Skeletal muscle tissue (tissue), 3 donors: ENCODE measurements at regions not wholly inside any gene's neighbourhood (a gene's known extent, or its start where the extent isn't known, plus 50 kb on each side); places are given as distances from the start of the nearest gene placed in this dataset.

ENCODE experiments used
- H3K27ac ChIP-seq: one replicate; pipeline ENCODE4 v1.7.0; 2013; ENCODE audit warnings: mild to moderate bottlenecking, low read depth, low read length, inconsistent platforms
- H3K27me3 ChIP-seq, 3 donors: one replicate each; pipeline ENCODE4 v1.7.0; 2013; ENCODE audit warnings: low read length in 3 of 3; ENCODE audit not compliant: control insufficient read depth in 3 of 3, insufficient read depth in 3 of 3
- H3K36me3 ChIP-seq, 3 donors: one replicate each; pipeline ENCODE4 v1.7.0; 2013; ENCODE audit warnings: low read length in 3 of 3; ENCODE audit not compliant: control insufficient read depth in 3 of 3, insufficient read depth in 3 of 3
- H3K4me1 ChIP-seq, 3 donors: one replicate each; pipeline ENCODE4 v1.7.0; 2013; ENCODE audit warnings: low read length in 3 of 3, mild to moderate bottlenecking in 3 of 3; ENCODE audit not compliant: control insufficient read depth in 3 of 3, insufficient read depth in 3 of 3
- H3K4me3 ChIP-seq, 3 donors: one replicate each; pipeline ENCODE4 v1.7.0; 2013; ENCODE audit warnings: low read length in 3 of 3
- H3K9ac ChIP-seq, 3 donors: one replicate each; pipeline ENCODE4 v1.7.0; 2013; ENCODE audit warnings: low read length in 3 of 3, mild to moderate bottlenecking in 3 of 3, moderate library complexity in 2 of 3, low read depth in 1 of 3
- H3K9me3 ChIP-seq, 3 donors: one replicate each; pipeline ENCODE4 v1.7.0; 2013; ENCODE audit warnings: low read length in 3 of 3; ENCODE audit not compliant: control insufficient read depth in 3 of 3
- donor health status: Osteomylitis.

- no peak overlapping the region for H3K27ac ChIP-seq
- no peaks in the 10 kb centered on the region for H3K27me3 ChIP-seq
- H3K9ac ChIP-seq = no peak overlapping the region
- H3K9me3 ChIP-seq = no peaks in the 10 kb centered on the region
- H3K36me3 ChIP-seq = no peaks in the 10 kb centered on the region
- H3K4me1 ChIP-seq = no peaks in the 10 kb centered on the region
- no peak overlapping the region for H3K4me3 ChIP-seq
These were observed 148.7 kb upstream of the CTSO start for GRCh38 chr4:156102411-156102810.

GRCh38 chr4:156101571-156101970 is 147.9 kb upstream of the CTSO start:
- no peak overlapping the region for H3K27ac ChIP-seq
- H3K4me3 ChIP-seq = no peak overlapping the region
- no peaks in the 10 kb centered on the region for H3K27me3 ChIP-seq
- H3K36me3 ChIP-seq = no peaks in the 10 kb centered on the region
- no peaks in the 10 kb centered on the region for H3K4me1 ChIP-seq
- no peak overlapping the region for H3K9ac ChIP-seq
- H3K9me3 ChIP-seq = no peaks in the 10 kb centered on the region

GRCh38 chr4:156100651-156101050 is 147.0 kb upstream of the CTSO start:
- no peaks in the 10 kb centered on the region for H3K4me1 ChIP-seq
- H3K4me3 ChIP-seq = no peak overlapping the region
- H3K9me3 ChIP-seq = no peaks in the 10 kb centered on the region
- H3K27me3 ChIP-seq = no peaks in the 10 kb centered on the region
- H3K9ac ChIP-seq = no peak overlapping the region
- no peaks in the 10 kb centered on the region for H3K36me3 ChIP-seq
- no peak overlapping the region for H3K27ac ChIP-seq

- Histone ChIP-seq H3K27me3 (no peaks in the 10 kb centered on the region), H3K27ac (no peak overlapping the region), H3K36me3 (no peaks in the 10 kb centered on the region), H3K9me3 (no peaks in the 10 kb centered on the region), H3K4me1 (no peaks in the 10 kb centered on the region), H3K9ac (no peak overlapping the region), H3K4me3 (no peak overlapping the region)
These were observed 145.1 kb upstream of the CTSO start for GRCh38 chr4:156098805-156099204.

GRCh38 chr4:156085100-156085499 is 131.4 kb upstream of the CTSO start:
- Histone ChIP-seq H3K4me3 (no peak overlapping the region), H3K27ac (no peak overlapping the region), H3K4me1 (no peaks in the 10 kb centered on the region), H3K36me3 (no peaks in the 10 kb centered on the region), H3K9ac (no peak overlapping the region), H3K27me3 (no peaks in the 10 kb centered on the region), H3K9me3 (no peaks in the 10 kb centered on the region)

GRCh38 chr4:156084373-156084772 is 130.7 kb upstream of the CTSO start:
- H3K27me3 ChIP-seq = no peaks in the 10 kb centered on the region
- H3K4me1 ChIP-seq = no peaks in the 10 kb centered on the region
- no peaks in the 10 kb centered on the region for H3K36me3 ChIP-seq
- no peak overlapping the region for H3K9ac ChIP-seq
- no peak overlapping the region for H3K27ac ChIP-seq
- no peak overlapping the region for H3K4me3 ChIP-seq
- no peaks in the 10 kb centered on the region for H3K9me3 ChIP-seq

GRCh38 chr4:156073976-156074375 is 120.3 kb upstream of the CTSO start:
- H3K27me3 ChIP-seq = no peaks in the 10 kb centered on the region
- H3K9me3 ChIP-seq = peaks cover 0 to 4% (median 3%) of the 10 kb centered on the region in 3 donors
- H3K36me3 ChIP-seq = no peaks in the 10 kb centered on the region
- H3K4me1 ChIP-seq = no peaks in the 10 kb centered on the region
- H3K4me3 ChIP-seq = no peak overlapping the region
- no peak overlapping the region for H3K27ac ChIP-seq
- no peak overlapping the region for H3K9ac ChIP-seq

GRCh38 chr4:156060661-156061060 is 107.0 kb upstream of the CTSO start:
- Histone ChIP-seq H3K4me1 (no peaks in the 10 kb centered on the region), H3K4me3 (no peak overlapping the region), H3K9ac (no peak overlapping the region), H3K27me3 (no peaks in the 10 kb centered on the region), H3K36me3 (no peaks in the 10 kb centered on the region), H3K27ac (no peak overlapping the region), H3K9me3 (no peaks in the 10 kb centered on the region)

GRCh38 chr4:156053174-156053573 is 99.5 kb upstream of the CTSO start:
- H3K27me3 ChIP-seq = no peaks in the 10 kb centered on the region
- H3K4me3 ChIP-seq = no peak overlapping the region
- H3K27ac ChIP-seq = no peak overlapping the region
- no peaks in the 10 kb centered on the region for H3K4me1 ChIP-seq
- no peak overlapping the region for H3K9ac ChIP-seq
- H3K36me3 ChIP-seq = no peaks in the 10 kb centered on the region
- no peaks in the 10 kb centered on the region for H3K9me3 ChIP-seq

- Histone ChIP-seq H3K4me3 (no peak overlapping the region), H3K9ac (no peak overlapping the region), H3K9me3 (no peaks in the 10 kb centered on the region), H3K36me3 (no peaks in the 10 kb centered on the region), H3K4me1 (no peaks in the 10 kb centered on the region), H3K27ac (no peak overlapping the region), H3K27me3 (no peaks in the 10 kb centered on the region)
These were observed 98.5 kb upstream of the CTSO start for GRCh38 chr4:156052116-156052515.

- no peak overlapping the region for H3K4me3 ChIP-seq
- H3K27me3 ChIP-seq = no peaks in the 10 kb centered on the region
- H3K4me1 ChIP-seq = no peaks in the 10 kb centered on the region
- H3K27ac ChIP-seq = no peak overlapping the region
- H3K9ac ChIP-seq = no peak overlapping the region
- H3K36me3 ChIP-seq = no peaks in the 10 kb centered on the region
- H3K9me3 ChIP-seq = no peaks in the 10 kb centered on the region
These were observed 85.1 kb upstream of the CTSO start for GRCh38 chr4:156038772-156039171.
